GM19463 (cell line): ENCODE measurements at regions not wholly inside any gene's neighbourhood (a gene's known extent, or its start where the extent isn't known, plus 50 kb on each side); places are given as distances from the start of the nearest gene placed in this dataset.
"Not testable (repeated sequence)": the region's sequence is repeated elsewhere in the genome, so short reads cannot be mapped to it uniquely, and the experiment has no call there.

Experiments
- ATAC-seq: cut with Tn5 transposase; IDR thresholded peaks from one replicate; pipeline ENCODE4 v1.9.1; 2021; ENCODE audit warnings: mild to moderate bottlenecking, moderate library complexity; ENCODE audit not compliant: unreplicated experiment

DNA sequence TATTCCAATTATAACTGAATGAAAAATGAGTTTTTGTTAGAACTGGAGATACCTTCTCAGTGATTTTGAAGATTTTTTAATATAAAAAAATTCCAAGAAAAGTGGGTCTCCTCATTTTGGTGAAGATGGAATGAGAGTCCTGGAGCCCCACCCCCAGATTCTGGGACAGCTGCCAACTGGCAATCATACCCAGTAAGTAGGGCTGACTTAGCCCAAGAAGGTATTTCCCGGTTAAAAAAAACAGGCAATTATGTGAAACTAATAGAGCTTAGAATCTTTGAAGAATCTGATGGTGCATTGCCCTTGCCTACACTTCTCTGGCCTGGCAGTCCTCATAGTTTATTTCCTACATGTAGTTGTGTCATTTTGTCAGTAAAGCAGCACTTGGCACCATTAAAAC lies 52.8 kb upstream of the VWDE start:
- no peak for ATAC-seq

- ATAC-seq = peak; percentile 94
These were observed 55.0 kb upstream of the VWDE start for GRCh38 chr7:12458520-12459131.

DNA sequence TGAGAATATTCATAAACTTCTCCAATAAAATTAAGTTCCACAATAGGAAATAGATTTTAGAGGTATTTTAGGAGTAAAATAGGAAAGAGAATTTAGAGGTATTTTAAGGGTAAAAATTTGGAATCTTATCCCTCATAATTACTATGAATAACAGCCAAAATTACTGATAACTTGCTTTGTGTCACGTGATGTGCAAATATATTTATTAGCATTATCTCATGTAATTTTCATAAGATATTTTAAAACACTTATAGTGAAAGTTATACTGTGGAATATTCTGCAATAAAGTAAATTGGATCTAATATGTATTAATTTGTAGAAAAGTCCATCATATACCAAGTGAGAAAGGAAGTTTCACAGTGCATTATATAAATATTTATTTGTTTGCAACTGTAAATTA lies 64.2 kb upstream of the VWDE start:
- no peak for ATAC-seq

GRCh38 chr7:12469568-12469967 lies 65.9 kb upstream of the VWDE start:
- no peak for ATAC-seq

DNA sequence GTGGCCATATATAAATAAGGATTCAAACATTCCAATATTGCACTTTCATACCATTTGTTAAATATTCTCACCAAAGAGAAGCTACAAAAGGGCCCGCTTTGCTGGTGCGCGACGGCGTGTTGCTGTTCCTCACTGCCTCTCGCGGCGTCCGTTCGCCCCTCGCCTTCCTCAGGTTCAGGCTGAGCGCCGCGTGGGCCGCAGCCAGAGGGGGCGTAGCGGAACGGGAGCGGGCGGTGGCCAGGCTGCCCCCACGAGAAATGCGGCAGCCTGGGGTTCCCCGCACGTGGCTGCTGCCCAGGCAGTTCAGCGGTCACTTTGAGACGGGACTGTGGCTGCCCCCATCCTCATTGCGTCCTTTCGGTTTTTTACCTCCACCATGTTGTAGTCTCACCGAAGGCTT lies 67.3 kb upstream of the VWDE start:
- ATAC-seq = no peak

- no peak for ATAC-seq
These were observed 70.4 kb upstream of the VWDE start for GRCh38 chr7:12474035-12474434.

DNA sequence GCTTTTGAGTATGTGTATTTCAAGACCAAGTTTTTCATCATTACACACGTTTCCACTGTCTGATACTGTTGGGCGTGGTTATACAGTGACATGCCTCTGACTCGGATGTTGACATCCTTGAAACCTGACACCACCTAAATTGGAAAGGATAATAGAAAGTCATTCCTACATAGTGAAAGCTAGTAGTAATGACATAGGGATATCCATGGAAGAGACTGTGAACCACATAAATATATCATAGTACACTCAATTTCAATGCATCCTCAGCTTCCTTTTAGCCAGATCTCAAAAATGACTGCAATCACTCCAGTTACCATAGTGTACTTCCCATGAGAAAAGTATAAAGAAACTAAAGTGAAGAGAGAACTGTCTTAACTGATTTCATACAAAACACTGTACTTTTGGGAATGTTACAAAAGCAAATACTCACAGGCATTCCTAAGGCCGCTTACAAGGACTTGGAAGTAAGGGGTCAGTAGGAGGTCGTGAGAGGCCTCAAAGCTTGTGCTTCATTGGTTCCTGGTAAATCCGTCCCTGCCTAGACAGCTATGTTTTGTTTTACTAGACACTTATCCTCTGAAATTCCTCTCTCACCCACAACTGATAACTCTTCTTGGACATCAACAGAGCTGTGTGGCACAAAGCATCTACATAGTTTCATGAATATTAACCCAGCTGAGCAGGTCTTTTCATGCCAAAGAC lies 71.8 kb upstream of the VWDE start:
- no peak for ATAC-seq

GRCh38 chr7:12477620-12478019 lies 74.0 kb upstream of the VWDE start:
- ATAC-seq = no peak

- peak; percentile 91 for ATAC-seq
These were observed 78.1 kb upstream of the VWDE start for GRCh38 chr7:12481722-12482121.

GRCh38 chr7:12485845-12486244 lies 82.2 kb upstream of the VWDE start:
- no peak for ATAC-seq

DNA sequence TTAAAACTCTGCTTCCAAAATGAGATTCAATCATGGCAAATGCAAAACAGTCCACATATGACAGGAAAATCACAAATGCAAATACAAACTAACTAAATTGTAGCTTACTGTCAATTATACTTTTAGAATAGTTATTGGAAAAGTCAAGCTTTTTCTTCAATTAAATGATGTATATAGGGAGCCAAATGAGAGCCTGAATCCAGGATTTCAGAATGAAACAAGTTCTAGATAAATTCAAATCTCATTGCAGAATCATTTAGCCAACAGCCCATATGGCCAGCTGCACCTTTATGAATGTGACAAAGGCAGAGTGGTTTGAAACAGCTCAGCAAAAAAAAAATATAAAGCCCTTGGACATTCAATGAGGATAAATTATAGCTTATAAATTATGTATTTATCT lies 82.2 kb upstream of the SCIN start:
- ATAC-seq = no peak

GRCh38 chr7:12490107-12490688 lies 80.3 kb upstream of the SCIN start:
- peak; percentile 59 for ATAC-seq

DNA sequence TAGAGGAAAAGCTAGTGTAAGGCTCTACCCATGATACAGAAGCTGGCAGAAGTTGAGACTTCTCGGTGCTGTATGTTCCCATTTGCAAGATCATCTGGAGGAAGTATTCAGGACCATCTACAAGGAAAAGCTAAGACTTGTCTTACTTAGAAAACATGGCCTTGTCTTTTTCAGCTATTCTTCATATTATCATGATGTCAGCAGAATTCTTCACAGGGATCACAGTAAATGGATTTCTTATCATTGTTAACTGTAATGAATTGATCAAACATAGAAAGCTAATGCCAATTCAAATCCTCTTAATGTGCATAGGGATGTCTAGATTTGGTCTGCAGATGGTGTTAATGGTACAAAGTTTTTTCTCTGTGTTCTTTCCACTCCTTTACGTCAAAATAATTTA lies 79.6 kb upstream of the SCIN start:
- ATAC-seq = no peak

DNA sequence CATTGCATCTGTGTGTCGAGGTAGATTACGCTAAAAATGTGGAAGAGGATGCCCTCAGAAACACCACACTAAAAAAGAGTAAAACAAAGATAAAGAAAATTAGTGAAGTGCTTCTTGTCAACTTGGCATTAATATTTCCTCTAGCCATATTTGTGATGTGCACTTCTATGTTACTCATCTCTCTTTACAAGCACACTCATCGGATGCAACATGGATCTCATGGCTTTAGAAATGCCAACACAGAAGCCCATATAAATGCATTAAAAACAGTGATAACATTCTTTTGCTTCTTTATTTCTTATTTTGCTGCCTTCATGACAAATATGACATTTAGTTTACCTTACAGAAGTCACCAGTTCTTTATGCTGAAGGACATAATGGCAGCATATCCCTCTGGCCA lies 79.0 kb upstream of the SCIN start:
- ATAC-seq = no peak

- peak; percentile 57 for ATAC-seq
These were observed 77.1 kb upstream of the SCIN start for GRCh38 chr7:12493407-12493806.

DNA sequence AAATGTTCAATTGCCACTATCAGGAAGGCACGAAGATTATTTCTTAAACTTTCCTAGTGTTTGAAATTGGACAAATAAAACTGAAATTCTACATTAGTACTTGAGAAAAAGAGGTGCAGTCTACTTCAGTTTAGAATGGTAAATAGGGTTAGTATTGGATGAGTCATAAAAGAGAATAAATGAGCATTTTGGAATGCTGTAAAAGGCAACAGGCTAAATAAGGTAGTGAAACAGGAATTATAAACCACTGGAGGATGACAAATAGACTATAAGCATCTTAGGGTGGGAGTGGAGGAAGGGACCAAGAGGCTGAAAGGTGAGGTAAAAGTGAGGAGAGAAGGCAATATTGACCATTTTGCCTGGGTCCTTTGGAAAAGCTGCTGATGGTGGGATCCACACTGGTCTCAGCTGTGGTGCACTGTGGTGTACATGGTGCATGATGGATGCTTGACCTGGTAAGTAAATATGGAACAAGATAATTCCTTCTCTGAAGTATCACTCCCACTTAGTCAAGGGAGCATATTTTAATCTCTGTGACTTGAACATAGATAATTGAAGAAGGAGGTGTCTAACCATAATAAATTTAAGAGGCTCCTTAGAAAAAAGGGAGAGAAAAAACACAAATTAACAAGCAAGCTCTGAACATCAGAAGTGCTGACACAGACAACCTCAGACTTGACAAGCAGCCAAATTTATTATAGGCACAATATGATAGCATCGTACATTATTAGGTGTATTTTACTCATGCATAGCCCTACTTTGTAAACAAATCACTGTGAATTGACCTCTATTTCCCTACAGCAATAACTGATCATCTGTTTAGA lies 76.4 kb upstream of the SCIN start:
- no peak for ATAC-seq

DNA sequence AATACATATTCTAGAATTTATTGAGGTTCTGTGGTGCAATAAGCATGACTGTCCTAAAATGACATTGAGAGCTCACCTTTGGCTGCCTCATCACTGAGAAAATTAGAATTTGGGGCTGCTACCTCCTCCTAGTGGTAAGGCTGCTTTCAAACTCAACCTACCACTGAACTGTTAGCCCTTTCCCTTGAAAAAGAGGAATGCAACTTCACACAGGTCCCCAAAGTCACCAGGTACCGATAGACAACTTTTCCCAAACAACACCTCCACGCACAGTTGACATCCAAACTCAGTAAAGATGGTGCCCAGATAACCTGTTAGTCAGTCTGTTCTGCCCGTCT lies 75.9 kb upstream of the SCIN start:
- no peak for ATAC-seq

- not testable (repeated sequence) for ATAC-seq
These were observed 73.4 kb upstream of the SCIN start for GRCh38 chr7:12496901-12497674.

GRCh38 chr7:12504149-12504548 lies 66.4 kb upstream of the SCIN start:
- peak; percentile 67 for ATAC-seq

DNA sequence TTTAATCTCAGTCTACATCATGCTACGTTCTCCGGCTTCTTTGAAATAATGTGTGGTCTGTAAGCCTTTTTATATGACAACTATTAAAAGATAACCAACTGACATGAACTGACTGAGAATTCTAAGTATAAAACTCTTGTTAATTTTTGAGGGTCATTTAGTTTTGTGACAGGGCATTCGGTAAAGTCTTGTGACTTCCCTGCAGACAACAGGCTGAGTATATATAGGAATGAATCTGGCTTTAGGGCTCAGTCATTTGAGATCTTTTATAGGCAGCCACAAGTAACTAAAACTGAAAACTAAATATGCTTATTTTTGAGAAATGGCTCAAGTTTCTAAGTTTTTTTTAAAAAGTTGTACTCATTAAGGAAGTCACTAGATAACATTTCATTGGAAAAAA lies 62.5 kb upstream of the SCIN start:
- no peak for ATAC-seq

GRCh38 chr7:12508554-12508953 lies 62.0 kb upstream of the SCIN start:
- no peak for ATAC-seq
